HG03442 (cell line): ENCODE measurements at regions not wholly inside any gene's neighbourhood (a gene's known extent, or its start where the extent isn't known, plus 50 kb on each side); places are given as distances from the start of the nearest gene placed in this dataset.
"Not testable (repeated sequence)": the region's sequence is repeated elsewhere in the genome, so short reads cannot be mapped to it uniquely, and the experiment has no call there.

Experiments used
- ATAC-seq: cut with Tn5 transposase; IDR thresholded peaks from one replicate; pipeline ENCODE4 v1.9.1; 2021; ENCODE audit warnings: mild to moderate bottlenecking, moderate library complexity; ENCODE audit not compliant: unreplicated experiment

DNA sequence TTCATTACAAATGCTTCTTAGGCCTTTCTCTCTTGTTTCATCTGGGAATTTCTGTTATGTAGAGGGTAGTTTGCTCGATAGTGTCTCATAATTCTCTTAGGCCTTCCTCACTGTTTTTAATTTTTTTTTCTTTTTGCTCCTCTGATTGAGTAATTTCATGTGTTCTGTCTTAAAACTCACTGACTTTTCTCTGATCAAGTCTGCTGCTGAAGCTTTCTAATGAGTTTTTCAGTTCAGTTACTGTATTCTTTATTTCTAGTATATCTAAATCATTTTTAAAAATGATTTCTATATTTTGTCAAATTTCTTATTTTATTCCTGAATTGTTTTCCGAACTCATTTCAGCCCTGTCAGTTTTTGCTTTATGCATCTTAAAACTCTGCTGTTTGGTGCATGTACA is 228.0 kb downstream of the MID1IP1 start:
- ATAC-seq = no peak

DNA sequence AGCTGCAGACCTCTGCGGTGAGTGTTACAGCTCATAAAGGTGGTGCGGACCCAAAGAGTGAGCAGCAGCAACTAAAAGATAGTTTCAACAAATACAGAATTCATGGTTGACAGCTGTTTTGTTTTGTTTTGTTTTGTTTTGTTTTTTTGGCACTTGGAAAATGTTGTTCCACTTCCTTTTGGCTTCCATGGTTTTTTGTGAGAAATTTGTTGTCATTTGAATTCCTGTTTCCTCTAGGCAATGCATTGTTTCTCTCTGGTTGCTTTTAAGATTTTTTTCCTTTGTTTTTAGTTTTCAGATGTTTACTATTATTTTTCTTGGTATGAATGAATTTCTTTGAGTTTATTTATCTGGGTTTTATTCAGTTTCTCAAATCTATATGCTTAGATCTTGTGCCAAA is 229.4 kb downstream of the MID1IP1 start:
- ATAC-seq = no peak

DNA sequence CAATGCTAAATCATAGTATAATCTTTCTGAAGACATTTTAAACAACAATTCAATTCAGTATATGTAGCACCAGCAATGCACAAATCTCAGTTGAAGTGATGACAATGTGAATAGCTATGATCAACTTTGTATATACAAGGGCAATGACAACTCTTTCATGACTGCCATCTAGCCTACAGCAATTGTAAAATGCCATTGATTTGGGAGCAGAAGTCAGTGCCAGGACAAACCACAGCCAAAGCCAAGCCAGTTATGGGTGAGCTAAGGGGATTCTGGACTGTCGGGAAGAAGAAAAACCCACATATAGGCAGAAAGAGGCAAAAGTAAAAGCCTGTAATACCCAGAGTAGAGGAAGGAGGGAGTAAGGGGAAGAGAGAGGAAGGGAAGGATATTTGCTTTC is 238.6 kb downstream of the MID1IP1 start:
- ATAC-seq = no peak

GRCh38 chrX:39043838-39044550 is 242.7 kb downstream of the MID1IP1 start:
- ATAC-seq = no peak

- no peak for ATAC-seq
Observed at GRCh38 chrX:39047174-39047573, 245.9 kb downstream of the MID1IP1 start.

GRCh38 chrX:39049975-39050374 is 248.7 kb downstream of the MID1IP1 start:
- ATAC-seq = no peak

GRCh38 chrX:39050427-39050826 is 249.2 kb downstream of the MID1IP1 start:
- ATAC-seq = no peak

DNA sequence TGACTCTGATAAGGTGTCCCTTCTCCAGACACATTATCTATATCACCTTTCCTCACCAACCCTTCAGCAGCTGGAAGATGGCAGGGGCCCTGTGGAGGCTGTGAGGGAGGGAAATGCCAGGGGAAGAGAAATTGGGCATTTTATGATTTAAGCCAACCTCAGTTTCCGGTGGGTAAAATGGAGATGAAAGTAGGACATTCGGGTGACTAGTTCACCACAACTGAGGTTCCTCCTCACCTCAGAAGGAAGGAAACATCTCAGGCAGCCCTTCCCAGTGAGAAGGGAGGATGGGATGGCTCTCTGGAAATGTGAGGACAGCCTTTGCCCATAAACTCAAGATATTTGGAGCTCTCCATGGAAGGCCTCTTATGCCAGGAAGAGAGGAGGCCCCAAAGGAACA is 251.5 kb downstream of the MID1IP1 start:
- no peak for ATAC-seq

DNA sequence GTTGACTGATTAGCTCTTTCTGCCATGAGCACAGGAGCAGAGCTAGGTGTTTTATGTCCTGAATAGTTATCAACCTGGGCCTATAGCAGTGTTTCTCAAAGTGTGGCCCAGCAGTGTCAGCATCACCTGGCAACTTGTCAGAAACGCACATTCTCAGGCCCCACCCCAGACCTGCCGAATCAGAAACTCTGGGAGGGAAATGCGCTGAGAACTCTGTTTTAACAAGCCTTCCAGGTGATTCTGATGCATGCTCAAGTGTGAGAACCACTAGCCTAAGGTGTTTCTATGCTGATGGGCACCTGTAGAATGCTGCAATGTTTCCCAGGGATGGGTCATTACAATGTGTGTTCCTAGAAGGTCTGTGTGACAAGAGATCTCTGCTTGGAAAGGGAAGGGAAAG is 257.5 kb downstream of the MID1IP1 start:
- no peak for ATAC-seq

GRCh38 chrX:39059866-39060265 is 258.6 kb downstream of the MID1IP1 start:
- ATAC-seq = no peak

DNA sequence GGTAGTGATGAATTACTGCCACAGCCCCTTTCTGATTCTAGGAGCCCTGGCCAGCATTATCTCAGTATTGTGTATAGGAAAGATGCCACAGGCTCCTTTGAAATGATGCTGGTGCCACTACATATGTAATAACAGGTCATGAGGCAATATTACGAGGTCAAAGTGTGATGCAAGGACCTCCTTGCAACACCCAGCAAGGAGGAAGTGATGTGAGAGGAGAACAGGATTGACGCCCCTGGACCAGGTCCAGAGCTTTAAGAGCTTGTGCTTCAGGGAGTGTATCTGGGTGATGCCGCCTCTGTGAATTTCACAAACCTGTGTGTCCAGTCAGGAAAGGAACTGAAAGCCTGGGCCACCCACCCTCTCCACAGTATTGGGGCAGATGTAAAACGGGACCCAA is 261.8 kb downstream of the MID1IP1 start:
- ATAC-seq = no peak

- no peak for ATAC-seq
Observed at GRCh38 chrX:39063702-39064101, 262.4 kb downstream of the MID1IP1 start.

DNA sequence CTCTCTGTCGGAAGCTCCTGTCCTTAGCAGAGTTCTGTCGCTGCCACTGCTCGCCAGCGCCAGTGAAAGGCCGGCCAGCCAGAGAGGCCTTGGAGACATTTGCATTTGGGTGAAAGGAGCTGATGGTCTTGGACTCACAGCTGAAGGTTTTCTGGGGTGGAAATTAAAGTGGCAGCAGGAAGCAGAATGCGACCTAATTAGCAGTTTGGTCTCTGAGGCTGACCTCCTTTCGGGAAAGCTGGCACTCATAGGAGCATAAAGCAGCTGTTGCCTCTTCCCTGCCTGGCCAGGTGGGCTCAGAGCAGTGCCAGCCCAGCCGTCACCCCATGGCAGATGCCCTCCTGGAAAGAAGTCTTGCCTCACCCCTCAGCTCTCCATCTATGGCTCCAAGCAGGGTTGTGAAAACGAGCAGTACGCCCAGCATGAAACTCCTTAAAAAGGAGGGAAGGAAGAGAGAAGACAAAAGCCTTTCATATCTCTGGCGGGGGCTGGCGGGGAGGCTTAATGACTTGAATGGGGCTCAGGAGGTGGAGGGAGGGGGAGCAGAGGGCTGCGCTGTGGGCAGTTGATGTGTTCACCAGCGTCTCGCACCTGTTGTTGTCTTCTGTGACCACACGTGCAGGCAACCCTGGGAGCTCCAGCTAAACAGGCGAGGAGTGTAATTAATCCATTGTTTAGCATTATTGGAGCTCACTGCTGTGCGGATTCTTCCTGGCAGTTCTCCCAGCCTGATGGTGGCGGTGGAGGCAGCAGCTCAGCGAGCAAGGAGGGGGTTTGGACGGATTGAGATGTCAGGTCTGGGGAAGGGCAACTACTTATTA is 264.0 kb downstream of the MID1IP1 start:
- no peak for ATAC-seq

DNA sequence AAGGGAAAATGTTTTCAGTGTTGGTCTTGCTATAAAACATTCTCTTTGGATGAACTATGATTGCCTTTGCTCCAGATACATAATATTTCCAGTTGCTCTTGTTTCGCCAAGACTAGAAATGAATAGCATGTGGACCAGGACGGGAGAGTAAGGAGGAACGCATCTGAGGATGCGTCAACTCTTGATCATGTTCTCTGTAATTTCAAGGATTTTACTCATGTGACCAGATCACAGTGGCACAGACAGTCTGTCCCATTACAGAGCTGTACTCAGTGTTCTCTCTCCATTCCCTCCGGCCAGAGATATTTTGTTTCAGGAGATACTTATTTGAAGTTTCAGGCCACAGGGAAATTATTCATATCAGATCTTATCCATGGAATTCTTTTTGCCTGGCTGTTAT is 266.6 kb downstream of the MID1IP1 start:
- no peak for ATAC-seq

DNA sequence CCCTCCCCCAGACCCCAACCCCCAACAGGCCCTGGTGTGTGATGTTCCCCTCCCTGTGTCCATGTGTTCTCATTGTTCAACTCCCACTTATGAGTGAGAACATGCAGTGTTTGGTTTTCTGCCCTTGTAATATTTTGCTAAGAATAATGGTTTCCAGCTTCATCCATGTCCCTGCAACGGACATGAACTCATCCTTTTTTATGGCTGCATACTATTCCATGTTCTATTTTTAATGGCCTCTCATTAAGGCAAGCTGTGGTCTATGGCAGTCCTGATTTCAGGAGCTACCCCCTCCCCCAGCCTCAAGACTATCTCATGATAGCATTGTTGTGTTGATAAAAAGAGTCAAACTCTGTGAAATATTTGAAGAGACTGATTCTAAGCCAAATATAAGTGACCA is 267.4 kb downstream of the MID1IP1 start:
- not testable (repeated sequence) for ATAC-seq

- no peak for ATAC-seq
Observed at GRCh38 chrX:39070009-39070408, 268.8 kb downstream of the MID1IP1 start.

DNA sequence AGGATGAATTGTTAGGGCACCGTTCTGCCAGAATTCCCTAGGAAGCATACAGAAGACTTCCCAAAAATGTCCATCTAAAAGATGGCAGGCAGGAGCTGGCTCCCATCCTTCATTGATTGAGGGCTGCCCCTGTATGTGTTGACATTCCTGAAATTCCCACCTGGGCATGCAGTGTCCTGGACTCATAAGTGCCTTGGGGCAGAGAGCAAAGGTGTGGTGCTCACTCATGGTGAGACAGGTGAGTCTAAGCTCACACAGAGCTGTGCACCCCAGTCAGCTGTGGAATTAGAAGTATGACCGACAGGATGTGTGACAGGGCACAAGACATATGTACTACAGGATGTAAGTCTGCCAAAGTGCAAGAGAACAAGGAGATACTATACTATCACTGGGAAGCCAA is 271.9 kb downstream of the MID1IP1 start:
- no peak for ATAC-seq

GRCh38 chrX:39096599-39096998 is 295.3 kb downstream of the MID1IP1 start:
- ATAC-seq = no peak

GRCh38 chrX:39104745-39105144 is 303.5 kb downstream of the MID1IP1 start:
- ATAC-seq = no peak

- ATAC-seq = no peak
Observed at GRCh38 chrX:39112143-39112542, 310.9 kb downstream of the MID1IP1 start.

DNA sequence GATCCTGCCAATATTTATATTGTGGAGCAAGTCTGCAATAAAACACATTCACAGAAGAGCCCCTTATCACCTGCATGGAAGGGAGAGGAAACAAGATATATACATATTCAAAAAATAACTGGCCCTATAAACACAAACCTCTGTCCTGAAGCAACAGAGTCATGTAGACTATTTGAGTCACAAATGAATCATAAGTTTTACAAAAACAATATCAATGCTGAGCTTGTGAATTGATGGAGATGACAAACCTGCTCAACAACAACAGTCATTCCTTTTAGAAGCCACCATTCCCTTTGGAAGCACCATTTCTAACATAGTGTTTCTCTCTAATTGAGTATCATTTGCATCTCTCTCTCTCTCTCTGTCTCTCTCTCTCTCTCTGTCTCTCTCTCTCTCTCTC is 313.9 kb downstream of the MID1IP1 start:
- ATAC-seq = no peak

DNA sequence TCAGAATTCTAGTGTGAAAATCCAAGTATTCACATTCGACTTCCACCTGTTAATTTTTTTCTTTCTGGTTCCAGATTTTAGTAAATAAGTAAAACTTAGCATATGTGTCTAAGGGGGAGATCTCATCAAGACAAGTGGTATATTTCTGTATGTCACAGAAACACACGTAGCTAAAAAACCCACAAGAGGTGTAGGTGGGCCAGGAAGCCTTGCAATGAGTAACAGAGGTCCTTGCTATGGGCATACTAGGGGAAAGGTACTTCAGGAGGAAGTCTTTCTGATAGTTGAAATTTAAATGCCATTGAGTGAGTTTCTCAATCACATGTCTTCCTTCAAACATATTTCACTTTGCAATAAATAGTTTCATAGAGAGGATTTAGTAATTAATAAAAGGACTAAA is 315.8 kb downstream of the MID1IP1 start:
- ATAC-seq = no peak
